MV-4-11 (cell line): ENCODE measurements at regions not wholly inside any gene's neighbourhood (a gene's known extent, or its start where the extent isn't known, plus 50 kb on each side); places are given as distances from the start of the nearest gene placed in this dataset.

ENCODE experiments used
- DNase-seq: peaks from one replicate; lab custom pipeline; 2025; lab: John Stamatoyannopoulos, UW

DNA sequence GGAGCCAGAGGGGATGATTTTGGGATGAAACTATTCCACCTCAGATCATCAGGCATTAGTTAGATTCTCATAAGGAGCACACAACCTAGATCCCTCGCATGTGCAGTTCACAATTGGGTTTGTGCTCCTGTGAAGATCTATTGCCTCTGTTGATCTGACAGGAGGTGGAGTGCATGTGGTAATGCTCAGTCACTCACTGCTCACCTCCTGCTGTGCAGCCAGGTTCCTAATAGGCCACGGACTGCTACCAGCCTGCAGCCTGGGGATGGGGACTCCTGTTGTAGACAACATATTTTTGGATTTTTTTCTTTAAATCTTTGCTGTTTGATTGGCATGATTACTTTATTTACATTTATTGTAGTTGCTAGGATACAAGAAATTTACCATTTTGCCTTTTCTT lies 765.0 kb downstream of the INHBA start:
- DNase-seq = no peak

DNA sequence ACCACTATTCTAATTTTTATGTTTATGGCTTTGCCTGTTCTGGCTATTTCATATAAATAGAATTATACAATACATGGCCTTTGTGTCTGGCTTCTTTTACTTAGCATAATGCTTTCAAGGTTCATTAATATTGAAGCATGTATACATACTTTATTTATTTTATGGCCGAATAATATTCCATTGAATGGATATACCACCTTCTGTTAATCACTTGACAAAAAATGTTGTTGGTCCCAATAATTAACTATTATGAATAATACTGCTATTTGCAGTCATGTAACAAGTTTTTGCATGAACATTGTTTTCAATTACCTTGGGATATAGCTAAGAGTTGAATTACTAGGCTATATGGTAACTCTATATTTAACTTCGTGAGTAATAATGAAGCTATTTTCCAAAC lies 767.5 kb downstream of the INHBA start:
- no peak for DNase-seq

DNA sequence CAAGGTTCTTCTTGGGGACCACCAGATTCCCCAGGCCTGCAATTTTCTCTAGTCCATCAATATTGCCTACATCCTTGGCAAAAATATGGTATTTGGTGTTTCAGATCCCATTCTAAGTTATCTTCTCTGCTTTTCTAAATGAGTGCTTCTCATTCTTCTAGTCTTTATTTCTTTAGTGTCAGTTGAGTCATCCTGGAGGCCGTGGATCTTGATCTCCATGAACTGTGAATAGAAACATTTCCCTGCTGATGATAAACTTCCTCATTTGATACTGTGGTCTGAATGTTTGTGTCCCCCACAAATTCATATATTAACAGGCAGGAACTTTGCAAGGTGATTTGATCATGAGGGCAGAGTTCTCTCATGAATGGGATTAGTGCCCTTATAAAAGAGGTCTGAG lies 779.3 kb downstream of the INHBA start:
- no peak for DNase-seq

DNA sequence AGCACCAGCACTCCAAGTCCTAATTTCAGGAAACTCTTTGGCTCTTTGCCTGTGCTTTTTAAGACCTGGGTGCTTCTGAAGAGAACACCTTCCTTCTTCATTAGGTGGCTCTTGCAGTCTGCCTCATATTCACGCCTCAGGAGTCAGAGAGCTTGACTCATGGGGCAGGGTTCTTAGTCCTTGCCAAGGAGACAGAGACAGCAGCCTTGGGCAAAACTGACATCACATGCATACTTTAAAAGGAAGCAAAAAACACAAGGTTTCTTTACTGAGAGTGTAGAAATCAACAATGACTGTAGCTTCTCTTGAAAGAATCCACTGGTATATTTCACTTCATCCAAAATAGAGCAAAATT lies 780.6 kb downstream of the INHBA start:
- no peak for DNase-seq

DNA sequence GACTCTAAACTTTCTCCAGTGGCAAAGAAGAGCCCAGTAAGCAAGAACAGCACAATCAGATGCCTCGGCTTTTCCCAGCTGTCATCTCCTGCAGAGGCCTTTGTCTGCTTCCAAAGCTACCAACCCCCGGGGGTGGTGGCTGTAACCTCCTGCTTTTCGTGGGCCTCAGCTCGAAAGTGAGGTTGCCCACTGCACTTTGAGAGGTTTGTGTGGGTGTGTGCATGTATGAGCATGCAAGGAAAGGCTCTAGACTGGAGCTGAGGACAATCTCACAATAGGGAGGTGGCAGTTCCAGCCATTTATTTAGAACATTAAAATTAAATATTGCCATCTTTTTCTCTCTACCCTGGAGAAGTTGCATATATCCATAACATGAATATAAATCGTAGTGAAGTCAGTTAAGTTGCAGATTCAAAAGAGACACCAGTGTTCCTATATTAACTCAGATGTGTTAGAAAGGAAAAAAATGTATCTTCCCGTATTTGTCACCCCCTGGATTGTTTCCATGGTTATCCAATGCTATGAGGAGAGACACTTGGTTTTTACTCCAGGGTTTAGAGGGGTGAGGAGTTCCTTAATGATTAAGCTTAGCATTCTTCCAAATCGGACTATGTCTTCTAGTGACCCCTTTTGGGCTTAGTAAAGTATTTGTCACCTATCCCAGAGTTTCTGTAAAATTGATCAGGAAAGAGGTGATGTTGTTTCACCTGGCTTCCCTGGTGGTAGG lies 781.1 kb downstream of the INHBA start:
- DNase-seq = no peak

DNA sequence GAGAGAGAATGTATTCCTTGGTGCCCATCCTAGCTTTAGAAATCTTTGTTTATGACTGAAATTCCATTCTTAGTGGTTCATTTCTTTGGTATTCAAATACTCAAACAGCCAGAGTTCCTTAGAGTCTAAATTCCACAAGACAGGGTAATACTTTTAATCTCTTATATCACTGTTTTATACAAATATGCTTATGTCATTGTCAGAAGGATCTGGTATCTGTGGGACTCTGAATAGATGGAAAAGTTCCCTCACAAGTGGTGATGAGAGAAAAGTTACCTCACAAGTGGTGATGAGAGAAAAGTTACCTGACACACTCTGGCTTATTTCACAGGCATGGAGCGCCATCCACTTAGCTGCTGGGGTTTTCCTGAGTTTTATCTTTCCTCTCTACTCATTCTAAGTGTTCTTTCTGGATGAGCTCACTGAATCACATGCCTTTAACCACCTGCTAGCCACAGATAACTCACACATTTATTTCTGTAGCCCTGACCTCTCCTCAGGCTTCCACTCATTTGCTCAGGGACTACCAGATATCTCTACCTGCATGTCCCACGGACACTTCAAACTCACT lies 784.0 kb downstream of the SUGCT start:
- DNase-seq = no peak

DNA sequence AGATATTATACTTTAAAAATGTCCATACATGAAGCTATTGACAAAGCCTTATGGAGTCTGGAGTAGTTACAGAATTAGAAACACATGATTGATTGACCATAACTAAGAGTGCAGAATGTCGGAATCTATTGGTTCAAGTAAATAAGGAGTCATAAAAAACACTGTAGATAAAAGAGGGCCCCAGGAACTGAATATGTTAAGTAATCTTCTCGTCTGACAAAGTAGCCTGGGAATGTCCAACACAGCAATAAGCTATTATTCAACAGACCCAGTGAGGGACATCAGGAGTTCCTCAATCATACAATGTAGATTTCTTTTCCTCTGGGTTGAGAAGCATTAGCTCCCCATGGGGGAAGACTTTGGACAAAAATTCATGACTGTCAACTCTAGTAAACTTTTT lies 782.0 kb downstream of the SUGCT start:
- DNase-seq = no peak

DNA sequence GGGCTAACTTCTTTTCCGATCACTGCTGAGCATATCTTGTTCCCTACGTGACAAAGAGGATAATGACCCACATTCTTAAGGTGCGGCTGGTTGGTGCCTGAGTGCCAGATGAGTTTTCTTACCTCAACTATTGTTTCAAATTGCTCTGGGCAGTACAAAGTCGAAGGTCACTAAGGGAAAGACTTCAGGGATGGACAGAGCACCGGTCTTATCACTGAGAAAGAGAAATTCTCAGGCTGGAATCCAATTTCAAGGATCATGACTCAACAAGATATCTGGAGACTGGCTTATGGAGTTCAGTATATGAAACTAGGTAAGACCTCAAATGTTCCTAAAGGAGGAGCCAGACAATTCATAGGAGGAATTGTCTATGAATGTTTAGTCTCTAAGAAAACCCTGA lies 780.3 kb downstream of the SUGCT start:
- DNase-seq = no peak
